HG03159 (cell line): ENCODE measurements at regions not wholly inside any gene's neighbourhood (a gene's known extent, or its start where the extent isn't known, plus 50 kb on each side); places are given as distances from the start of the nearest gene placed in this dataset.

Source experiments
- ATAC-seq: cut with Tn5 transposase; IDR thresholded peaks from one replicate; pipeline ENCODE4 v1.9.1; 2021; ENCODE audit warnings: mild to moderate bottlenecking, moderate library complexity; ENCODE audit not compliant: unreplicated experiment

GRCh38 chr12:86373813-86374212 is 117.6 kb upstream of the MGAT4C start:
- ATAC-seq = no peak

GRCh38 chr12:86367137-86367536 is 110.9 kb upstream of the MGAT4C start:
- no peak for ATAC-seq

GRCh38 chr12:86349196-86349595 is 93.0 kb upstream of the MGAT4C start:
- no peak for ATAC-seq

GRCh38 chr12:86333955-86334522 is 77.8 kb upstream of the MGAT4C start:
- ATAC-seq = no peak

- no peak for ATAC-seq
Observed at GRCh38 chr12:86331457-86331856, 75.3 kb upstream of the MGAT4C start.

GRCh38 chr12:86331012-86331411 is 74.8 kb upstream of the MGAT4C start:
- ATAC-seq = no peak

- no peak for ATAC-seq
Observed at GRCh38 chr12:86312232-86312631, 56.0 kb upstream of the MGAT4C start.
